ENCODE measurements at regions not wholly inside any gene's neighbourhood (a gene's known extent, or its start where the extent isn't known, plus 50 kb on each side); places are given as distances from the start of the nearest gene placed in this dataset.
"Not testable (repeated sequence)": the region's sequence is repeated elsewhere in the genome, so short reads cannot be mapped to it uniquely, and the experiment has no call there.

DNA sequence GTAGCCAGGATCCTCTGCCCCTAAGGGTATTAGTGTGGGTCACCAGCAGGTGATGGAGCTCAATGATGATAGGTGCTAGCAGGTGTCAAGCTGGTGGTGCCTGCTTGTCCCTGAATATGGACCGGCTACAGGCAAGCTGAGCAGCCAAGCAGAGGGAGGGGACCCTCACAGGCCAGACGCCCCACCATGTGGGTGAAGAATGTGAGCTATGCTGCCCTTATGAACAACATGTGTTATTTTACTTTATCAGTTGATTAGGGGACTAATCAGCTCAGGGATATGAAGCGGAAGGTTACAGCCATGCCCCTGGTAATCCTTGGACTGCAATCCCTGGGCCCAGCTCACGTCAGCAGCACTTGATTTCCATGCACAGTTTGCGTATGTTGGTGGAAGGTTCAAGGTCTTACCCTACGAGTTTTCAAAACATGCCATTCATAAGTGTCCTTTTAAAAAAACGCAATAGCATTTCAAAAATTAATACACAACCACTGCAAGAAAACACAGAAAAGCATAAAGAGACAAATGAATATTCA, 106.0 kb downstream of the CDC7 start:
- no peaks in the 10 kb centered on the region for H3K27me3 ChIP-seq
- no peak overlapping the region for H3K27ac ChIP-seq
- DNase-seq: no peak
- intact Hi-C loops (cut with DNase I): no loop called here
- no peak overlapping the region for H3K9ac ChIP-seq (ENCODE audit: low read depth in 2 of 2, low read length in 2 of 2)
- H3K36me3 ChIP-seq: no peaks in the 10 kb centered on the region
- no peak overlapping the region for H3K4me3 ChIP-seq
- no peaks in the 10 kb centered on the region for H3K4me1 ChIP-seq
- TF ChIP-seq, protein P1, sequence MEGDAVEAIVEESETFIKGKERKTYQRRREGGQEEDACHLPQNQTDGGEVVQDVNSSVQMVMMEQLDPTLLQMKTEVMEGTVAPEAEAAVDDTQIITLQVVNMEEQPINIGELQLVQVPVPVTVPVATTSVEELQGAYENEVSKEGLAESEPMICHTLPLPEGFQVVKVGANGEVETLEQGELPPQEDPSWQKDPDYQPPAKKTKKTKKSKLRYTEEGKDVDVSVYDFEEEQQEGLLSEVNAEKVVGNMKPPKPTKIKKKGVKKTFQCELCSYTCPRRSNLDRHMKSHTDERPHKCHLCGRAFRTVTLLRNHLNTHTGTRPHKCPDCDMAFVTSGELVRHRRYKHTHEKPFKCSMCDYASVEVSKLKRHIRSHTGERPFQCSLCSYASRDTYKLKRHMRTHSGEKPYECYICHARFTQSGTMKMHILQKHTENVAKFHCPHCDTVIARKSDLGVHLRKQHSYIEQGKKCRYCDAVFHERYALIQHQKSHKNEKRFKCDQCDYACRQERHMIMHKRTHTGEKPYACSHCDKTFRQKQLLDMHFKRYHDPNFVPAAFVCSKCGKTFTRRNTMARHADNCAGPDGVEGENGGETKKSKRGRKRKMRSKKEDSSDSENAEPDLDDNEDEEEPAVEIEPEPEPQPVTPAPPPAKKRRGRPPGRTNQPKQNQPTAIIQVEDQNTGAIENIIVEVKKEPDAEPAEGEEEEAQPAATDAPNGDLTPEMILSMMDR (IDR thresholded peaks at IDR 0.05): no peak
- no peaks in the 10 kb centered on the region for H3K9me3 ChIP-seq

DNA sequence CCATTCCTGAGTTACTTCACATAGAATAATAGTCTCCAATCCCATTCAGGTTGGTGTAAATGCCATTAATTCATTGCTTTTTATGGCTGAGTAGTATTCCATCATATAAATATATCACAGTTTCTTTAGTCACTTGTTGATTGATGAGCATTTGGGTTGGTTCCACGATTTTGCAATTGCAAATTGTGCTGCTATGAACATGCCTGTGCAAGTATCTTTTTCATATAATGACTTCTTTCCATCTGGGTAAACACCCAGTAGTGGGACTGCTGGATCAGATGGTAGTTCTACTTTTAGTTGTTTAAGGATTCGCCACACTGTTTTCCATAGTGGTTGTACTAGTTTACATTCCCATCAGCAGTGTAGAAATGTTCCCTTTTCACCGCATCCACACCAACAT, 107.0 kb downstream of the CDC7 start:
- H3K4me3 ChIP-seq; intact Hi-C loops (cut with DNase I); H3K27me3 ChIP-seq; H3K4me1 ChIP-seq; H3K9me3 ChIP-seq; H3K36me3 ChIP-seq; H3K9ac ChIP-seq (ENCODE audit: low read depth in 2 of 2, low read length in 2 of 2); DNase-seq; H3K27ac ChIP-seq: not testable (repeated sequence)

DNA sequence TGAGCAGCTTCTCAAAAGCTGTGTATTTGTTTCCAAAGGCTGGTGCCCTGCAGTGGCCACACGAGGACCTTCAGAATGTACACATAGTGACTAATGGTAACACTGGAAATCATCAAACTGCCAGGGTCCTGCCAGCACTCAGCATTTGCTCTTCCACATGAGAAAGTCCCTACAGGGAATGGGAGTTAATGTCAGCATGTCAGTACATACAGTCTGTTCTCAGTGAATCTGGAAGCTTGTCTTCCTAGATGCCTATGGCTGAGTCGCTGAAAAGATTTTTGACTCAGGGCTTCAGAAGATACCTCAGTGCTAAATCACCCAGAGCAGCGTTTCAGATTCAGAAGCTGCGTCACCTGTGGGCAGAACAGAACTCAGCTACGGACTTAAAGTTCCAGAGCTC, 108.2 kb downstream of the CDC7 start:
- intact Hi-C loops (cut with DNase I): no loop called here
- Histone ChIP-seq H3K36me3 (no peaks in the 10 kb centered on the region), H3K4me1 (no peaks in the 10 kb centered on the region), H3K27me3 (no peaks in the 10 kb centered on the region), H3K4me3 (no peak overlapping the region), H3K9ac (ENCODE audit: low read depth in 2 of 2, low read length in 2 of 2) (no peak overlapping the region), H3K9me3 (no peaks in the 10 kb centered on the region), H3K27ac (no peak overlapping the region)
- TF ChIP-seq, protein P1 (IDR thresholded peaks at IDR 0.05): no peak
- no peak for DNase-seq

DNA sequence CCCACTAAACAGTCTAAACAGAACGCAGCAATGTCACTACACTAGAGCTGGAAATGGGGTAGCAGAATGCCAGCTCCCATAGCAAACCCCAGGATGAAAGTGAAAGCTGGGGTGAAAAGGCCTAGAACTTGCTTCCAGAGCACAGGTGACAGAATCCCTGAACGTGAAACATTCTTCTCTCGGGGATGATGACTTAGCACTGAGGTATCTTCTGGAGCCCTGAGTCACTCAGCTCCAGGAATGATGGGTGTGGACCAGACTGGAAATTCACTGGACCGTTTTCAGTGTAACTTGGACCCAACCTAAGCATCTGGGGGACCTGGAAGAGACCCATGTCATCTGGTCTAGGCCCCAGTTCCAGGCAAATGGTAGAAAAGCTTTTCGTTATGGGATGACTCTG, 108.9 kb downstream of the CDC7 start:
- intact Hi-C loops (cut with DNase I): no loop called here
- H3K27ac ChIP-seq: no peak overlapping the region
- H3K4me1 ChIP-seq: no peaks in the 10 kb centered on the region
- no peaks in the 10 kb centered on the region for H3K36me3 ChIP-seq
- TF ChIP-seq, protein P1 (IDR thresholded peaks at IDR 0.05): no peak
- no peak for DNase-seq
- H3K4me3 ChIP-seq: no peak overlapping the region
- no peaks in the 10 kb centered on the region for H3K9me3 ChIP-seq
- no peak overlapping the region for H3K9ac ChIP-seq (ENCODE audit: low read depth in 2 of 2, low read length in 2 of 2)
- H3K27me3 ChIP-seq: no peaks in the 10 kb centered on the region

DNA sequence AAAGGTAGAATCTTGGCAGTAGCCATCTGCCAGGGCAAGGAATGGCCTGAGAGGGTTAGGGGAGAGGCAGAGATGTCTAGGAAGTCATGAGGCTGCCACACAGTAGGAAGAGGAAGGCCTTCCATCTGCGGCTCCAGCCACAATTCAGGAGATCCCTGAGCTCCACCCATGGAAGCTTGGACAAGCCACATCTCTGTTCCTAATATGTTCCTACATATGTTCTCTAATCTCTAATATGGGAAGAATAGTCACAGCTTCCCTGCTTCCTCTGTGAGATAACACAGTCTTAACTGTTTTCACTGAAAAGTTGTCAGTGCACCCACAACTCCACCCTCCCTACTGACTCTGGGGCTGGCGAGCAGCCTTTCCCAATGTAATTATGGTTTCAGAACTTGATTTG, 109.5 kb downstream of the CDC7 start:
- no peak overlapping the region for H3K4me3 ChIP-seq
- no peaks in the 10 kb centered on the region for H3K9me3 ChIP-seq
- TF ChIP-seq, protein P1 (IDR thresholded peaks at IDR 0.05): no peak
- no peaks in the 10 kb centered on the region for H3K27me3 ChIP-seq
- no peaks in the 10 kb centered on the region for H3K4me1 ChIP-seq
- intact Hi-C loops (cut with DNase I): no loop called here
- DNase-seq: no peak
- no peaks in the 10 kb centered on the region for H3K36me3 ChIP-seq
- H3K27ac ChIP-seq: no peak overlapping the region
- no peak overlapping the region for H3K9ac ChIP-seq (ENCODE audit: low read depth in 2 of 2, low read length in 2 of 2)

DNA sequence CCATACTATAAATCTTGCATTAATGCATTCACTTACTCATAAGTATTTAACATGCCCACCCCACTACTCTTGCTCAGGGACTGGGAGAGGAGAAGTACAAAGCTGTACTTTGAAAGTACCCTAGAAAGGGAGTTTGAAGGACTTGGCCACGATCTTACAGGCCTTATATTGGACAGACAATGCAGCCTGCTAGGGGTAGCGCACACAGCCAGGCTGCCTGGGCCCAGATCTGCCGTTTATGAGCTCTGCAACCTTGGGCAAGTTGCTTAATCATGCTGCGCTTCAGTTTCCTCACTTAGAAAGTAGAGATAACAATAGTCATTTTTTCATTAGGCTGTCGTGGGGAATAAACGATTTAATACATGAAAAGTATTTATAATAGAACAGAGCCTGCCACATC, 110.1 kb downstream of the CDC7 start:
- Histone ChIP-seq H3K4me1 (no peaks in the 10 kb centered on the region), H3K27me3 (no peaks in the 10 kb centered on the region), H3K27ac (no peak overlapping the region), H3K9me3 (no peaks in the 10 kb centered on the region), H3K36me3 (no peaks in the 10 kb centered on the region), H3K4me3 (no peak overlapping the region), H3K9ac (ENCODE audit: low read depth in 2 of 2, low read length in 2 of 2) (no peak overlapping the region)
- intact Hi-C loops (cut with DNase I): no loop called here
- TF ChIP-seq, protein P1 (IDR thresholded peaks at IDR 0.05): no peak
- no peak for DNase-seq

Measured in colonic mucosa (tissue), 4 donors.